ENCODE measurements at regions not wholly inside any gene's neighbourhood (a gene's known extent, or its start where the extent isn't known, plus 50 kb on each side); places are given as distances from the start of the nearest gene placed in this dataset.

- H3K4me1 ChIP-seq: no peaks in the 10 kb centered on the region
- TF ChIP-seq CTCF (IDR thresholded peaks at IDR 0.05 in 4 of 5, conservative IDR thresholded peaks at IDR 0.05 in 1 of 5) (no peak), POLR2A (IDR thresholded peaks at IDR 0.05) (no peak)
- no peak for DNase-seq
- intact Hi-C loops (cut with DNase I; ENCODE audit: low total_unique reads) (no loop called here), in situ Hi-C loops (cut with MboI; ENCODE audit: low sequenced_read_pairs in 4 of 4) (no loop called here)
- no peaks in the 10 kb centered on the region for H3K36me3 ChIP-seq
- H3K27ac ChIP-seq: no peak overlapping the region
- ATAC-seq: no peak
- H3K27me3 ChIP-seq: no peaks in the 10 kb centered on the region
- H3K4me3 ChIP-seq: no peak overlapping the region
- H3K9me3 ChIP-seq: no peaks in the 10 kb centered on the region
Observed at GRCh38 chr1:230495891-230496385, 69.8 kb upstream of the PGBD5 start.

- H3K9me3 ChIP-seq: no peaks in the 10 kb centered on the region
- in situ Hi-C loops (cut with MboI; ENCODE audit: low sequenced_read_pairs in 4 of 4) (no loop called here), intact Hi-C loops (cut with DNase I; ENCODE audit: low total_unique reads) (no loop called here)
- DNase-seq (no peak), ATAC-seq (no peak)
- no peak for TF ChIP-seq CTCF (IDR thresholded peaks at IDR 0.05 in 4 of 5, conservative IDR thresholded peaks at IDR 0.05 in 1 of 5)
- no peak for TF ChIP-seq POLR2A (IDR thresholded peaks at IDR 0.05)
- no peaks in the 10 kb centered on the region for H3K36me3 ChIP-seq
- no peaks in the 10 kb centered on the region for H3K4me1 ChIP-seq
- H3K27ac ChIP-seq: no peak overlapping the region
- H3K4me3 ChIP-seq: no peak overlapping the region
- H3K27me3 ChIP-seq: no peaks in the 10 kb centered on the region
Observed at GRCh38 chr1:230495076-230495475, 68.9 kb upstream of the PGBD5 start.

GRCh38 chr1:230494514-230494913 lies 68.4 kb upstream of the PGBD5 start:
- intact Hi-C loops (cut with DNase I; ENCODE audit: low total_unique reads): no loop called here
- Histone ChIP-seq H3K36me3 (no peaks in the 10 kb centered on the region), H3K27ac (no peak overlapping the region), H3K9me3 (no peaks in the 10 kb centered on the region), H3K4me1 (no peaks in the 10 kb centered on the region), H3K4me3 (no peak overlapping the region), H3K27me3 (no peaks in the 10 kb centered on the region)
- TF ChIP-seq CTCF (IDR thresholded peaks at IDR 0.05 in 4 of 5, conservative IDR thresholded peaks at IDR 0.05 in 1 of 5): no peak
- TF ChIP-seq POLR2A (IDR thresholded peaks at IDR 0.05): no peak
- in situ Hi-C loops (cut with MboI; ENCODE audit: low sequenced_read_pairs in 4 of 4): no loop called here
- no peak for DNase-seq
- no peak for ATAC-seq

- in situ Hi-C loops (cut with MboI; ENCODE audit: low sequenced_read_pairs in 4 of 4) (no loop called here), intact Hi-C loops (cut with DNase I; ENCODE audit: low total_unique reads) (no loop called here)
- no peak for TF ChIP-seq CTCF (IDR thresholded peaks at IDR 0.05 in 4 of 5, conservative IDR thresholded peaks at IDR 0.05 in 1 of 5)
- TF ChIP-seq POLR2A (IDR thresholded peaks at IDR 0.05): no peak
- DNase-seq (no peak), ATAC-seq (no peak)
- Histone ChIP-seq H3K9me3 (no peaks in the 10 kb centered on the region), H3K4me3 (no peak overlapping the region), H3K36me3 (no peaks in the 10 kb centered on the region), H3K4me1 (no peaks in the 10 kb centered on the region), H3K27ac (no peak overlapping the region), H3K27me3 (no peaks in the 10 kb centered on the region)
Observed at GRCh38 chr1:230494026-230494425, 67.9 kb upstream of the PGBD5 start.

- intact Hi-C loops (cut with DNase I; ENCODE audit: low total_unique reads): no loop called here
Observed at GRCh38 chr1:230493264-230493663, 67.1 kb upstream of the PGBD5 start.

More at GRCh38 chr1:230493264-230493663, 67.1 kb upstream of the PGBD5 start:
- Histone ChIP-seq H3K27me3 (no peaks in the 10 kb centered on the region), H3K4me1 (no peaks in the 10 kb centered on the region), H3K9me3 (no peaks in the 10 kb centered on the region), H3K36me3 (no peaks in the 10 kb centered on the region), H3K27ac (no peak overlapping the region), H3K4me3 (no peak overlapping the region)
- ATAC-seq (no peak), DNase-seq (no peak)
- TF ChIP-seq CTCF (IDR thresholded peaks at IDR 0.05 in 4 of 5, conservative IDR thresholded peaks at IDR 0.05 in 1 of 5) (no peak), POLR2A (IDR thresholded peaks at IDR 0.05) (no peak)
- in situ Hi-C loops (cut with MboI; ENCODE audit: low sequenced_read_pairs in 4 of 4): no loop called here

Measured in gastrocnemius medialis (tissue), 4 donors.